GM23248 (cell line): ENCODE measurements at regions not wholly inside any gene's neighbourhood (a gene's known extent, or its start where the extent isn't known, plus 50 kb on each side); places are given as distances from the start of the nearest gene placed in this dataset. TPM values are rescaled to one million over a fixed set of nuclear protein-coding genes. Genes with fewer than 3 reads are reported as not detected.

Experiments
- DNase-seq: peaks from one replicate; pipeline ENCODE4 v3.0.0-alpha.2; 2015
- H2AFZ ChIP-seq: fragments of 200-600 bp; sonication (generic); 2 replicates; pipeline ENCODE4 v1.6.1; 2016; ENCODE audit warnings: antibody characterized with exemption
- H3F3A ChIP-seq: fragments of 200-600 bp; sonication (generic); 2 replicates; pipeline ENCODE4 v1.6.1; 2016; ENCODE audit warnings: mild to moderate bottlenecking, antibody characterized with exemption, mixed run types; ENCODE audit not compliant: insufficient read depth
- H3K27ac ChIP-seq: fragments of 200-600 bp; sonication (generic); 2 replicates; pipeline ENCODE4 v1.5.1; 2016; ENCODE audit warnings: mild to moderate bottlenecking
- H3K27me3 ChIP-seq: fragments of 200-600 bp; sonication (generic); replicated peaks from 2 replicates; pipeline ENCODE4 v1.6.1; 2016; ENCODE audit warnings: mild to moderate bottlenecking; ENCODE audit not compliant: insufficient read depth
- H3K36me3 ChIP-seq: fragments of 200-600 bp; sonication (generic); 2 replicates; pipeline ENCODE4 v1.6.1; 2016; ENCODE audit warnings: low read depth, mild to moderate bottlenecking
- H3K4me1 ChIP-seq: fragments of 200-600 bp; sonication (generic); 2 replicates; pipeline ENCODE4 v1.6.1; 2016; ENCODE audit warnings: mild to moderate bottlenecking; ENCODE audit not compliant: insufficient read depth
- H3K4me2 ChIP-seq: fragments of 200-600 bp; sonication (generic); one replicate; pipeline ENCODE4 v1.6.1; 2016; ENCODE audit warnings: mild to moderate bottlenecking; ENCODE audit not compliant: unreplicated experiment
- H3K4me3 ChIP-seq: fragments of 200-600 bp; sonication (generic); 2 replicates; pipeline ENCODE4 v1.5.1; 2016; ENCODE audit warnings: mild to moderate bottlenecking
- H3K79me2 ChIP-seq: fragments of 200-600 bp; sonication (generic); 2 replicates; pipeline ENCODE4 v1.6.1; 2016; ENCODE audit warnings: mild to moderate bottlenecking; ENCODE audit not compliant: insufficient read depth
- H3K9ac ChIP-seq: fragments of 200-600 bp; sonication (generic); 2 replicates; pipeline ENCODE4 v1.6.1; 2016; ENCODE audit warnings: mild to moderate bottlenecking
- H3K9me2 ChIP-seq: fragments of 200-600 bp; sonication (generic); 2 replicates; pipeline ENCODE4 v1.6.1; 2016; ENCODE audit warnings: mixed run types, mild to moderate bottlenecking, moderate library complexity; ENCODE audit not compliant: insufficient read depth
- H3K9me3 ChIP-seq: fragments of 200-600 bp; sonication (generic); one replicate; pipeline ENCODE4 v1.6.1; 2017; ENCODE audit warnings: low read depth
- H4K20me1 ChIP-seq: fragments of 200-600 bp; sonication (generic); 2 replicates; pipeline ENCODE4 v1.6.0; 2016; ENCODE audit not compliant: insufficient read depth
- EZH2 ChIP-seq: fragments of 200-600 bp; sonication (generic); IDR thresholded peaks from 2 replicates; pipeline ENCODE4 v1.6.1; 2018; ENCODE audit warnings: antibody characterized with exemption, mild to moderate bottlenecking; ENCODE audit not compliant: insufficient read depth, poor library complexity, severe bottlenecking
- EZH2phosphoT487 ChIP-seq: fragments of 200-600 bp; sonication (generic); IDR thresholded peaks from 2 replicates; pipeline ENCODE4 v1.6.1; 2018; ENCODE audit warnings: antibody characterized with exemption, moderate library complexity, mild to moderate bottlenecking, low read depth; ENCODE audit not compliant: insufficient read depth
- WGBS, 2 experiments: methylation state at CpG; one replicate each; pipeline ENCODE4 v1.1.6; 2015 to 2017; ENCODE audit warnings: low lambda C conversion rate in 2 of 2, low coverage in 1 of 2; ENCODE audit errors: missing lambda C conversion rate in 2 of 2; 5-methylcytosine and 5-hydroxymethylcytosine counted together
- in situ Hi-C: fragments of 300-500 bp; cut with MboI; formaldehyde crosslinking; loops from 2 replicates; pipeline ENCODE4 v1.15.0; 2020
- small RNA-seq: library from RNA; depleted of rRNA; stranded (forward); fragments of <200 nt; gene quantifications from one replicate; pipeline ENCODE3, GENCODE V24; 2014; ENCODE audit warnings: low read depth, low replicate concordance

- H3K27me3 ChIP-seq, result no peaks in the 10 kb centered on the region
- TF ChIP-seq EZH2 (no peak), EZH2phosphoT487 (no peak)
- WGBS, 2 experiments, result 2 to 5% methylated on average over 4 of the region's 4 CpGs
- no peaks in the 10 kb centered on the region for H4K20me1 ChIP-seq
- H3K4me3 ChIP-seq, result no peak overlapping the region
- H3K9me3 ChIP-seq, result no peaks in the 10 kb centered on the region
- DNase-seq, result no peak
- no peaks in the 10 kb centered on the region for H3K9me2 ChIP-seq
- no peak overlapping the region for H3K4me2 ChIP-seq
- H2AFZ ChIP-seq, result no peak overlapping the region
- no peaks in the 10 kb centered on the region for H3K4me1 ChIP-seq
- H3K27ac ChIP-seq, result no peak overlapping the region
- H3K9ac ChIP-seq, result no peak overlapping the region
- no peaks in the 10 kb centered on the region for H3K79me2 ChIP-seq
- no peaks in the 10 kb centered on the region for H3F3A ChIP-seq
- in situ Hi-C loops, result no loop called here
- H3K36me3 ChIP-seq, result no peaks in the 10 kb centered on the region
Observed at GRCh38 chr10:65846949-65847348, 1078.9 kb upstream of the LRRTM3 start.

GRCh38 chr10:65847436-65848230 lies 1078.2 kb upstream of the LRRTM3 start:
- no peak overlapping the region for H3K27ac ChIP-seq
- H3K27me3 ChIP-seq, result no peaks in the 10 kb centered on the region
- no peak overlapping the region for H3K4me3 ChIP-seq
- H3K9ac ChIP-seq, result no peak overlapping the region
- H3F3A ChIP-seq, result no peaks in the 10 kb centered on the region
- DNase-seq, result no peak
- H3K4me1 ChIP-seq, result no peaks in the 10 kb centered on the region
- no peak for TF ChIP-seq EZH2
- no peak for TF ChIP-seq EZH2phosphoT487
- H3K9me2 ChIP-seq, result no peaks in the 10 kb centered on the region
- H3K4me2 ChIP-seq, result no peak overlapping the region
- no peaks in the 10 kb centered on the region for H3K79me2 ChIP-seq
- WGBS, 2 experiments, result 2% methylated on average over 3 of the region's 3 CpGs
- H4K20me1 ChIP-seq, result no peaks in the 10 kb centered on the region
- H2AFZ ChIP-seq, result no peak overlapping the region
- in situ Hi-C loops, result no loop called here
- no peaks in the 10 kb centered on the region for H3K36me3 ChIP-seq
- H3K9me3 ChIP-seq, result no peaks in the 10 kb centered on the region

DNA sequence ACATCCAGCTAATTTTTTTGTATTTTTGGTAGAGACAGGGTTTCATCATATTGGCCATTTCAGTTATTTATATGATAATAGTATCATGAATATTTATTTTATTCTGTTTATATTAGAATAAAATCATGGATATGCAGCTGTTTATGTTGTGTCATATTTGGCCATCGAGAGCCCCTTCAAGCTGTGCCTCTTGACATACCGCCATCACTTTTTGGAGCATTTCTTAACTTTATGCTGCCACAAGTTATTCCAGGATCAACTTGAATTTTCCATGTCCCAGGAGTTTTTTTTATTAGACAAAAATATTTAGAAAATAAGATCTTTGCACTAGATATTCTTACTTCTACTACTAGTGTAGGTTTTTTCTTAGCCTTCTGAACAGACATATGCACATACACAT lies 1067.0 kb upstream of the LRRTM3 start:
- in situ Hi-C loops, result no loop called here
- Histone ChIP-seq H3K27ac (no peak overlapping the region), H3K4me3 (no peak overlapping the region), H3K36me3 (no peaks in the 10 kb centered on the region), H2AFZ (no peak overlapping the region), H3K4me2 (no peak overlapping the region), H3K9ac (no peak overlapping the region), H3K4me1 (no peaks in the 10 kb centered on the region), H3F3A (no peaks in the 10 kb centered on the region), H3K9me2 (no peaks in the 10 kb centered on the region), H3K27me3 (no peaks in the 10 kb centered on the region), H3K9me3 (no peaks in the 10 kb centered on the region), H3K79me2 (no peaks in the 10 kb centered on the region), H4K20me1 (no peaks in the 10 kb centered on the region)
- TF ChIP-seq EZH2 (no peak), EZH2phosphoT487 (no peak)
- DNase-seq, result no peak
- WGBS, 2 experiments, result 13 to 18% methylated on average over 2 of the region's 2 CpGs

GRCh38 chr10:65861249-65861648 lies 1064.6 kb upstream of the LRRTM3 start:
- in situ Hi-C loops, result no loop called here
- DNase-seq, result no peak

More at GRCh38 chr10:65861249-65861648, 1064.6 kb upstream of the LRRTM3 start:
- H4K20me1 ChIP-seq, result no peaks in the 10 kb centered on the region
- no peak overlapping the region for H3K4me3 ChIP-seq
- no peaks in the 10 kb centered on the region for H3K79me2 ChIP-seq
- no peak overlapping the region for H2AFZ ChIP-seq
- H3K27ac ChIP-seq, result no peak overlapping the region
- no peak overlapping the region for H3K9ac ChIP-seq
- H3F3A ChIP-seq, result no peaks in the 10 kb centered on the region
- no peak overlapping the region for H3K4me2 ChIP-seq
- H3K9me2 ChIP-seq, result no peaks in the 10 kb centered on the region
- no peaks in the 10 kb centered on the region for H3K9me3 ChIP-seq
- H3K4me1 ChIP-seq, result no peaks in the 10 kb centered on the region
- TF ChIP-seq EZH2, result no peak
- no peaks in the 10 kb centered on the region for H3K27me3 ChIP-seq
- no peaks in the 10 kb centered on the region for H3K36me3 ChIP-seq

Small RNA genes in the stretch of these regions (small RNA-seq; reads per million reads assigned to genes)
- not detected for gene CYP2C61P
